ENCODE measurements at regions not wholly inside any gene's neighbourhood (a gene's known extent, or its start where the extent isn't known, plus 50 kb on each side); places are given as distances from the start of the nearest gene placed in this dataset.

DNA sequence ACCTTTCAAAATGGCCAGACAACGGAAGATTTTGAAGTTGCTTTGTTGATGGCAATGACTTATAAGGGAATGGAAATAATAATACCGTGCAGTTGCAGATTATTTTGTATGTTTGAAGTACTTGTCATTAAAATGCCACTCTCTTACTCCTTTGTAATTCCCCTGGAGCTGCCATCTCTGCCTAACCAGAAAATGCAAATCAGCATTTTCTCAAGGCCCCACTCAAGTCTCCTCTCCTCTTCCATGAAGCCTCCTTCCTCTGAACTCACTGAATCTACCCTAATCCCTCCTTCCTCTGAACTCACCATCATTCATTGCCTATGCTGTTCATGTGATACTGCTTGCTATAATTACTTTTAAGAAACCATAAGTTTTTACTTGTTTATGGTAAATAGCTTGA, 60.2 kb upstream of the RBPJ start:
- Histone ChIP-seq H2AFZ (ENCODE audit: low read length) (no peak overlapping the region), H3K9me3 (replicated peaks in 1 of 2; ENCODE audit: control insufficient read depth in 2 of 2, insufficient read depth in 1 of 2, low read depth in 1 of 2, low read length in 2 of 2) (peaks cover 0 to 2% of the 10 kb centered on the region in 2 donors), H3K14ac (ENCODE audit: low read length) (no peak overlapping the region), H3K27me3 (ENCODE audit: control insufficient read depth in 3 of 3, insufficient read depth in 3 of 3, low read depth in 1 of 3, low read length in 3 of 3) (no peaks in the 10 kb centered on the region), H3K4ac (ENCODE audit: low read length) (no peak overlapping the region), H3K9ac (ENCODE audit: low read depth, low read length, poor library complexity) (no peak overlapping the region), H4K91ac (ENCODE audit: low read depth, low read length, poor library complexity) (no peak overlapping the region), H3K23ac (ENCODE audit: low read depth, low read length, poor library complexity) (no peak overlapping the region), H2BK120ac (ENCODE audit: low read depth, low read length) (no peak overlapping the region), H3K36me3 (replicated peaks in 1 of 2; ENCODE audit: control insufficient read depth in 2 of 2, insufficient read depth in 2 of 2, low read length in 2 of 2) (no peaks in the 10 kb centered on the region), H3K4me3 (ENCODE audit: low read length in 2 of 2) (no peak overlapping the region), H2AK5ac (ENCODE audit: low read depth, low read length) (no peak overlapping the region), H2BK12ac (ENCODE audit: low read length) (no peak overlapping the region), H2BK5ac (ENCODE audit: low read length) (no peak overlapping the region), H2BK15ac (ENCODE audit: low read length) (no peak overlapping the region), H4K8ac (ENCODE audit: low read depth, low read length) (no peak overlapping the region), H3K4me1 (ENCODE audit: control insufficient read depth in 2 of 2, insufficient read depth in 1 of 2, low read depth in 1 of 2, low read length in 2 of 2) (no peaks in the 10 kb centered on the region), H3K79me1 (ENCODE audit: low read depth, low read length) (no peaks in the 10 kb centered on the region), H3K4me2 (ENCODE audit: insufficient read depth, low read length, poor library complexity, severe bottlenecking) (no peak overlapping the region), H3K18ac (ENCODE audit: low read length) (no peak overlapping the region), H3K27ac (replicated peaks; ENCODE audit: low read length) (no peak overlapping the region)
- WGBS, 2 donors (ENCODE audit: extremely low coverage in 2 of 2, insufficient read length in 2 of 2, insufficient replicate concordance in 1 of 2), result no CpG with 5 or more reads among the region's 2 CpGs
- DNase-seq (ENCODE audit: low spot score), result no peak

- Histone ChIP-seq H3K36me3 (replicated peaks in 1 of 2; ENCODE audit: control insufficient read depth in 2 of 2, insufficient read depth in 2 of 2, low read length in 2 of 2) (no peaks in the 10 kb centered on the region), H3K9ac (ENCODE audit: low read depth, low read length, poor library complexity) (no peak overlapping the region), H3K79me1 (ENCODE audit: low read depth, low read length) (no peaks in the 10 kb centered on the region), H3K4me3 (ENCODE audit: low read length in 2 of 2) (no peak overlapping the region), H2AK5ac (ENCODE audit: low read depth, low read length) (no peak overlapping the region), H3K4ac (ENCODE audit: low read length) (no peak overlapping the region), H3K4me2 (ENCODE audit: insufficient read depth, low read length, poor library complexity, severe bottlenecking) (no peak overlapping the region), H3K4me1 (ENCODE audit: control insufficient read depth in 2 of 2, insufficient read depth in 1 of 2, low read depth in 1 of 2, low read length in 2 of 2) (no peaks in the 10 kb centered on the region), H3K9me3 (replicated peaks in 1 of 2; ENCODE audit: control insufficient read depth in 2 of 2, insufficient read depth in 1 of 2, low read depth in 1 of 2, low read length in 2 of 2) (peaks cover 0 to 2% of the 10 kb centered on the region in 2 donors), H3K18ac (ENCODE audit: low read length) (no peak overlapping the region), H2BK120ac (ENCODE audit: low read depth, low read length) (no peak overlapping the region), H4K8ac (ENCODE audit: low read depth, low read length) (no peak overlapping the region), H4K91ac (ENCODE audit: low read depth, low read length, poor library complexity) (no peak overlapping the region), H3K14ac (ENCODE audit: low read length) (no peak overlapping the region), H3K27me3 (ENCODE audit: control insufficient read depth in 3 of 3, insufficient read depth in 3 of 3, low read depth in 1 of 3, low read length in 3 of 3) (no peaks in the 10 kb centered on the region), H2AFZ (ENCODE audit: low read length) (no peak overlapping the region), H2BK5ac (ENCODE audit: low read length) (no peak overlapping the region), H2BK12ac (ENCODE audit: low read length) (no peak overlapping the region), H2BK15ac (ENCODE audit: low read length) (no peak overlapping the region), H3K23ac (ENCODE audit: low read depth, low read length, poor library complexity) (no peak overlapping the region), H3K27ac (replicated peaks; ENCODE audit: low read length) (no peak overlapping the region)
- no CpG with 5 or more reads among the region's 2 CpGs for WGBS, 2 donors (ENCODE audit: extremely low coverage in 2 of 2, insufficient read length in 2 of 2, insufficient replicate concordance in 1 of 2)
- DNase-seq (ENCODE audit: low spot score), result no peak
Observed at GRCh38 chr4:26261405-26261804, 59.4 kb upstream of the RBPJ start.

GRCh38 chr4:26263165-26263564, 57.6 kb upstream of the RBPJ start:
- no CpG with 5 or more reads among the region's 5 CpGs for WGBS, 2 donors (ENCODE audit: extremely low coverage in 2 of 2, insufficient read length in 2 of 2, insufficient replicate concordance in 1 of 2)
- Histone ChIP-seq H3K36me3 (replicated peaks in 1 of 2; ENCODE audit: control insufficient read depth in 2 of 2, insufficient read depth in 2 of 2, low read length in 2 of 2) (no peaks in the 10 kb centered on the region), H3K27ac (replicated peaks; ENCODE audit: low read length) (no peak overlapping the region), H2AFZ (ENCODE audit: low read length) (no peak overlapping the region), H3K4me3 (ENCODE audit: low read length in 2 of 2) (no peak overlapping the region), H4K91ac (ENCODE audit: low read depth, low read length, poor library complexity) (no peak overlapping the region), H3K4ac (ENCODE audit: low read length) (no peak overlapping the region), H3K27me3 (ENCODE audit: control insufficient read depth in 3 of 3, insufficient read depth in 3 of 3, low read depth in 1 of 3, low read length in 3 of 3) (no peaks in the 10 kb centered on the region), H3K18ac (ENCODE audit: low read length) (no peak overlapping the region), H2BK120ac (ENCODE audit: low read depth, low read length) (no peak overlapping the region), H2BK5ac (ENCODE audit: low read length) (no peak overlapping the region), H4K8ac (ENCODE audit: low read depth, low read length) (no peak overlapping the region), H3K79me1 (ENCODE audit: low read depth, low read length) (no peaks in the 10 kb centered on the region), H3K9me3 (replicated peaks in 1 of 2; ENCODE audit: control insufficient read depth in 2 of 2, insufficient read depth in 1 of 2, low read depth in 1 of 2, low read length in 2 of 2) (no peaks in the 10 kb centered on the region), H2AK5ac (ENCODE audit: low read depth, low read length) (no peak overlapping the region), H3K4me2 (ENCODE audit: insufficient read depth, low read length, poor library complexity, severe bottlenecking) (no peak overlapping the region), H2BK15ac (ENCODE audit: low read length) (no peak overlapping the region), H3K9ac (ENCODE audit: low read depth, low read length, poor library complexity) (no peak overlapping the region), H3K4me1 (ENCODE audit: control insufficient read depth in 2 of 2, insufficient read depth in 1 of 2, low read depth in 1 of 2, low read length in 2 of 2) (no peaks in the 10 kb centered on the region), H3K23ac (ENCODE audit: low read depth, low read length, poor library complexity) (no peak overlapping the region), H3K14ac (ENCODE audit: low read length) (no peak overlapping the region), H2BK12ac (ENCODE audit: low read length) (no peak overlapping the region)
- no peak for DNase-seq (ENCODE audit: low spot score)

- no peak overlapping the region for H3K27ac ChIP-seq (replicated peaks; ENCODE audit: low read length)
Observed at GRCh38 chr4:26264109-26264508, 56.7 kb upstream of the RBPJ start.

More at GRCh38 chr4:26264109-26264508, 56.7 kb upstream of the RBPJ start:
- Histone ChIP-seq H3K14ac (ENCODE audit: low read length) (no peak overlapping the region), H2AK5ac (ENCODE audit: low read depth, low read length) (no peak overlapping the region), H4K8ac (ENCODE audit: low read depth, low read length) (no peak overlapping the region), H2BK120ac (ENCODE audit: low read depth, low read length) (no peak overlapping the region), H3K4ac (ENCODE audit: low read length) (no peak overlapping the region), H3K4me1 (ENCODE audit: control insufficient read depth in 2 of 2, insufficient read depth in 1 of 2, low read depth in 1 of 2, low read length in 2 of 2) (no peaks in the 10 kb centered on the region), H2BK15ac (ENCODE audit: low read length) (no peak overlapping the region), H3K18ac (ENCODE audit: low read length) (no peak overlapping the region), H3K23ac (ENCODE audit: low read depth, low read length, poor library complexity) (no peak overlapping the region), H3K79me1 (ENCODE audit: low read depth, low read length) (no peaks in the 10 kb centered on the region), H2BK5ac (ENCODE audit: low read length) (no peak overlapping the region), H3K36me3 (replicated peaks in 1 of 2; ENCODE audit: control insufficient read depth in 2 of 2, insufficient read depth in 2 of 2, low read length in 2 of 2) (no peaks in the 10 kb centered on the region), H3K9me3 (replicated peaks in 1 of 2; ENCODE audit: control insufficient read depth in 2 of 2, insufficient read depth in 1 of 2, low read depth in 1 of 2, low read length in 2 of 2) (no peaks in the 10 kb centered on the region), H2BK12ac (ENCODE audit: low read length) (no peak overlapping the region), H3K9ac (ENCODE audit: low read depth, low read length, poor library complexity) (no peak overlapping the region), H3K27me3 (ENCODE audit: control insufficient read depth in 3 of 3, insufficient read depth in 3 of 3, low read depth in 1 of 3, low read length in 3 of 3) (no peaks in the 10 kb centered on the region), H4K91ac (ENCODE audit: low read depth, low read length, poor library complexity) (no peak overlapping the region), H3K4me3 (ENCODE audit: low read length in 2 of 2) (no peak overlapping the region), H3K4me2 (ENCODE audit: insufficient read depth, low read length, poor library complexity, severe bottlenecking) (no peak overlapping the region), H2AFZ (ENCODE audit: low read length) (no peak overlapping the region)
- no CpG with 5 or more reads among the region's 5 CpGs for WGBS, 2 donors (ENCODE audit: extremely low coverage in 2 of 2, insufficient read length in 2 of 2, insufficient replicate concordance in 1 of 2)
- no peak for DNase-seq (ENCODE audit: low spot score)

Data from neuronal stem cell (in vitro differentiated cells).